NAMALWA (cell line): ENCODE measurements at regions not wholly inside any gene's neighbourhood (a gene's known extent, or its start where the extent isn't known, plus 50 kb on each side); places are given as distances from the start of the nearest gene placed in this dataset.

Source experiments
- DNase-seq: peaks from one replicate; pipeline ENCODE4 v3.0.0-alpha.2; 2015; ENCODE audit warnings: low spot score

- DNase-seq, result no peak
Measured at GRCh38 chr4:136927172-136927571, 605.1 kb downstream of the PCDH18 start.

GRCh38 chr4:136925203-136925602 is 607.1 kb downstream of the PCDH18 start:
- DNase-seq, result no peak

DNA sequence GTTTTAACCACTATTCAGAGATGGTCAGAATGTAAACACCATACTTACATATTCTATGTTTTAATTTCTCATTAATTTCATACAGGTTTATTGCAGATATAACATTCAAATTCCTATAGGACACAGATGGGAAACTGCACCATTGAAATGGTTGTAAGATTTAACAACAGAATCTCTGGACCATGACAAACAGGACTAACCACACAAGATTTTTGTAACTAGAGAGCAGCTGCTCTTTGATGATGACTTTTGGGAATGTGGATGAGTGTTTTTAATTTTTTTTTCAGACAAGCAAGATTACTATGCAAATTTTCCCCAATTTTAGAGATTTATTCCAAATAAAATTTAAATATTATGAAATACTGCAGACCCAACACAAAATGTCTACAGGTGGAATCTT is 610.2 kb downstream of the PCDH18 start:
- no peak for DNase-seq

DNA sequence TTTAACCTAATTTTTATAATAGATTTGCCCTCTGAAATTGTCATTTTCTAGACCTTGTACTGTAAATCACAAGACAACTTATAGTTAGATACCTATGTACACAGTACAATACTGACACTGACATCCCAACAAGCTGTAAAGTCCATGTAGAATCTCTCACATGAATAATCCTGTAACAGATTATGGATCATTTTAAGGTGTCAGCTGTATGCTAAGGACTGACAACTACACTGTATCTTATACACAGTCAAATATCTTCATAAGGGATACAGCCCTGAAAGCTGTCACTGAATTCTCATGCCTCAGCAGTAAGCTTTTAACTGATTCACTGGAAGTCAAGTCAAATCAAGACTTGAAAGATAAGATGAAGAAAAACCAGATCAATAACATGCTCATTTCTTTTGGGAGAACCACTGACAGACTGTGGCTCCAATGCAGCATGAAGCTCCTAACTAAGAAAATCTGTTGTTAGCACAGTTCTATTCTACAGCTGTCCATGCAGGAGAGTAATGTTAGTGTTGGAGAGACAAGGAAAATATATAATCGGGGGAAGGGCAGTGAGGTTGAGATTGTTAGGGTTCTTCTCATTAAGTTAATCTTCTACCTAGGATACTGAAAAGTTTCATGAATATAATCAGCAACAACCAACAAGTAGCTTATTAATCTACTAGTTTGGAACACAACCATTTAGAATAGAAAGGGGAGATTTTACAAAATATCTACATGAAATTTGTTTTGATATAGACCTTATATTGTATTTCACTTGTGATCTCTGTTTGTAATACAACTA is 612.0 kb downstream of the PCDH18 start:
- DNase-seq, result no peak

DNA sequence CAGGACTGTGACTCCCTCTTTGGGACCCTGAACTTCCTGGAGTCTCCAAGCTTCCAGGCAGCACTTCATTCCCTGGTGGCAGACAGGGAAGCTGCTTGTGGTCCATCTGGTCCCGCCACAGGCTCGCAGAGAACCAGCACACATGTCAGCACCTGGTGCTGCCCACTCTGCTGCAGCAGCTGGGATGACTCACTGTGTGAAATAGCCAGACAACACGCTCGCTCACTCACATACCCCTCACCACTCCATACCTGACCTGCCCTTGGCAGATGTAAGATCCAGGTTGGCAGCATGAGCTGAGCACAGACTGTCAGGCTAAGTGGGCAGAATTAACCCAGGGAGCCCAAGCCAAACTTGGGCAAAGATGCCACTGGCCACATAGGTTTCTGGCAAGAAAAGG is 613.5 kb downstream of the PCDH18 start:
- no peak for DNase-seq

- no peak for DNase-seq
Measured at GRCh38 chr4:136917312-136918110, 614.8 kb downstream of the PCDH18 start.

GRCh38 chr4:136909626-136910025 is 622.7 kb downstream of the PCDH18 start:
- DNase-seq, result no peak

DNA sequence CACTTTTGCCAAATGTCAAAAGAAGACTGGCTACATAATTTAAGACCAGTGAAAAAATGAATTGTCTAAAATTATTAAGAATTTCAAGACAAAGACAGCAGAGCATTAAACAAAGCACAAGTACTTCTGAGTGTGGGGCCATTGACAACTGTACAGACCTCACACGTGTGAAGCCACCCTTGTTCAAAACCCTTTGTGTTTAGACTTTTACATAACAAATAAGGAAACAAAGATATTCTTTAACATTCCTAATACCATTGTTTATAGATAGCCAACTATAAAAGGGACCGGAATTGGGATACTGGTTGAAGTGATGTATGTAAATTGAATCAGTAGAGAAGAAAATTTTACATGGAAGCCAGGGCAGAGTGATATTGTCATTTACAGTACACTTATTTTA is 624.2 kb downstream of the PCDH18 start:
- no peak for DNase-seq

DNA sequence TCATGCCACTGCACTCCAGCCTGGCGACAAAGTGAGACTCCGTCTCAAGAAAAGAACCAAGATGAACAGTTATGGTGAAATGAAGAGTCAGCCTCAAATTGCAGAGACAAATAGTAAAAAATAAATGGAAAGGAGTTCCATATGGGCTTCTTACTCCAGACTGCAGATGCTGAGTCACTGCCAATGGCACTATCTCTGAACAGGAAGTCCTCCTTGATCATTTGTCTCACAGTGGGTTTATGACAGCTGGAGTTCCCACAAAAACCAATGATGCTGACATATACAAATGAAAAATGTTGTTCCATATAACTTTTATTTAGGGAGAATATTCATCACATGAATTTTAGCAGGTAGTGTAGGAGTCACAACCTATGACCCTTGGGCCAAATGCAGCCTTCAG is 631.6 kb downstream of the PCDH18 start:
- DNase-seq, result no peak

GRCh38 chr4:136898590-136899248 is 633.6 kb downstream of the PCDH18 start:
- DNase-seq, result no peak

DNA sequence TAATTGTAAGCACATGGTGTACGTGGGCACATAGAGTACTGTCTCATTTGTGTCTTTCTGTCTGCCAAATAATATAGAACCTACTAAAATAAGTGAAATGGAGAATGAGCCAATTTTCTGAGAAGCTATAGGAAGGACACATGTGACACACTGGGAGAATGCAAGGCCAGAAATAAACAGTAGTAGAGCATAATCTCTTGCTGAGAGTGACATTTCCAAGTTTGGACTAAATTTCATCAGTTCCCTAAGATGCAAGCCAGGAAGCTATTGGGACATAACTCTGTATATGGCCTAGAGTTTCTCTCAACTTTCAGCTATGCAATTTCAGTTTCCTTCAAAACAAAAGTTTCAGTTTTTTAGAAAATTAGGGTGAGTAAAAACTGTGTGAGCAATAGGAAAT is 638.7 kb downstream of the PCDH18 start:
- no peak for DNase-seq

- no peak for DNase-seq
Measured at GRCh38 chr4:136881666-136882065, 650.6 kb downstream of the PCDH18 start.

DNA sequence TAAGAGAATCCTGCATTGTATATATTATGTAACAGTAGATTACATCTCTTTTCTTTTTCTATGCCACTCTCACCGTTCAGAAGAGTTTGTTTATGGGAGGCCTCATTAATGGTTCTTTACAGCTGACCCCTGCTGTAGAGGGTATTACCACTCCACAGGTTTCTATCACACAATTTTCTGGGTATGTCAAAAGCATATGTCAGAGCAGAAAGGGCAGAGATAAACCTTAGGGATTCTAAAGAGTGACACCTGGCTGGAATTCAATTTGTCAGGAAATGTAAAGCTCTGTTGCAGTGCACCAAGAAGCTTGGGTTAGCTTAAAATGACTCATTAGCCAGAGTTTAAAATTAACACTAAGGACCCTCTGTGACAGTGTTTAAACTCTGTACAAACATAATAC is 658.7 kb downstream of the PCDH18 start:
- DNase-seq, result no peak

DNA sequence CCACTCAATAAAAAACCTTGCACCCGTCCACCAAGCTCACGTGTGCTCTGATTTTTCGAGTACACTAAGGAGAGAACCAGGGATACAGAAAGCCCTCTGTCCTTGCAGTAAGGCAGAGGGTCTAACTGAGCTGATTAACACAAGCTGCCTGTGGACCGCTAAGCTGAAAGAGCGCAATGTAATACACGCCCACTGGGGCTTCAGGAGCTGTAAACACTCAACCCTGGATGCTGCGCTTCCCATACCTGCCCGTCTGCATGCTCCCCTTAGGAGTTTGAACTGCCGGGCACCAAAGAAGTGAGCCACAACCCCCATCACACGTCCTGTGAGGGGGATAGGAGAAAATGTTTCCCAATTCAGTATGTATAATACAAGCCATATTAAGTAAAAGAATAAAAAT is 664.8 kb downstream of the PCDH18 start:
- no peak for DNase-seq

GRCh38 chr4:136865526-136865925 is 666.8 kb downstream of the PCDH18 start:
- no peak for DNase-seq

DNA sequence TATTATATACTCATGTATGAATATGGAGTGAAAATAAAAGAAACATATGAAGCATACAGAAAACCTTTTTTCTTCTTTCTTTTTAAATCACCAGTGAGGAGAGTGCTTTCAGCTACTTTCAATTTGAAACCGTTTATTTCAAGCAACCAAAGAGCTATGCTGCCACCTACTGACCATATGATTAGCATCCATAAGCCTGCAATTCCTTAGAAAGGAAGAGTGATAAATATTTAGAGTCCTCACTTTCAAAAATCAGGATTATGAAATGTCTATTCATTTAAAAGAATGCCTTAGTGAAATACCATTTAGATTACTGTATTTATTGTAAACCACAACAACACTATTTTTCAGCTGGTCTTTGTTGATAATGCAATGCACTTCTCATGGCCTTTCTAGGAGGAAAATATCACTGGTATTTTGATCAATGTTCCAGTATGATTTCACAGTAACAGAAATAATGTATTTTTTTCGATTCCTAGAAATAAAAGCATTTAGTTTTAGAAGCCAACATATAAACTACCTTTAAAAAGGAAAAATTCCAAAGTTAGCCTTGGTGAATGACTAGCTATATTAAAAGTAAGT is 667.6 kb downstream of the PCDH18 start:
- peak; percentile 73 for DNase-seq

DNA sequence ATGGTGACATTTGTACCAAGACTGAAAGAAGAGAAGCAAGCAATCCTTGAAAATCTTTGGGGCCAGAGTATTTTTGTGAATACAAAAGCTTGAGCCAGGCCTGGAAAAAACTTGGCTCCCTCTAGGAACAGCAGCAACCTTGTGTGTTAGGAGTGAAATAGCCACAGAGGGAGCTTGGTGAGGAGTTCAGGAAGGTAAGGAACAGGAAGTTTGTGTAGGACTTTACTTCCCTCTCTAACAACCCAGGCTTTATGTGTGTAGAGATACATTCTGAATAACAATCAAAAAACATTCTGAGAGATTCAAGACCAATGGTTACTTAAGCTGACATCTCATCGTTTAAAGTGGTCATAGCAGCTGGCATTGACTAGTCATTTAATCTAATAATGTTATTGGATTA is 668.5 kb downstream of the PCDH18 start:
- DNase-seq, result no peak

DNA sequence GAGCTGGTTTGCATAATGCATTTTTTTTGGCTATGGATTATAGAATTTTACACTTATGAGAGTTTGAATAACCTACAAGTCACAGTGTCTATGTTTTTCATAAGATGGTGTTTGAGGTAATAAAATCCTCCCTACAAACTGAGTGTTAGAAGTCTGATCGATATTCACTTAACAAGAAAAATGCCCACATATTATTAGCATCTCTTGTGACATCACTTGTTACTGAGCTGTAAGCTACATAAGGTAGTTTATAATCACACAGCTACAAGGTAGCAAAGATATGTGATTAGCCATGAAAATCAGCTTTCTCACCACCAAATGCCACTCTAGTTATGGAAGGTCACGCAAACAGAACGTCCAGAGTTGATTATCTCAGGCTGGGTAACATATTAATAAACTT is 669.6 kb downstream of the PCDH18 start:
- DNase-seq, result no peak

- DNase-seq, result no peak
Measured at GRCh38 chr4:136861091-136861490, 671.2 kb downstream of the PCDH18 start.

GRCh38 chr4:136858903-136859302 is 673.4 kb downstream of the PCDH18 start:
- no peak for DNase-seq

DNA sequence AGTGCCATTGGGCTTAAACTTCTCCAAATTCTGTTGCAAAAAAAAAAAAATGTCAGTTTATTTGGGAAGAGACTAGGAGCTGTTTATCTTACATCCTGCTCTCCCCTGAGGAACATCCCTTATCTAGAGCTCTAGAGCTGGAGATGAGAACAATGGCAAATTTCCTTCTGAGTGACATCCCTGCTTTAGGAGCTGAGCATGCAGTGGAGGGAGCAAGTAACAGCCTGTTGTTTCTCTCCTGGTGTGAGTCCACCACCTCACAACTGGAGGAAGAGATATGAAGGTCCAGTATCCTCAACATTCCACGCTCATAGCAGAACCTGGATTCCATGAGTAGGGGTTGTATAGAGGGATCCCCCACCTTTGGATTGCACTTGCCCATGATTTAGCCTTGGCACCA is 676.4 kb downstream of the PCDH18 start:
- DNase-seq, result no peak

DNA sequence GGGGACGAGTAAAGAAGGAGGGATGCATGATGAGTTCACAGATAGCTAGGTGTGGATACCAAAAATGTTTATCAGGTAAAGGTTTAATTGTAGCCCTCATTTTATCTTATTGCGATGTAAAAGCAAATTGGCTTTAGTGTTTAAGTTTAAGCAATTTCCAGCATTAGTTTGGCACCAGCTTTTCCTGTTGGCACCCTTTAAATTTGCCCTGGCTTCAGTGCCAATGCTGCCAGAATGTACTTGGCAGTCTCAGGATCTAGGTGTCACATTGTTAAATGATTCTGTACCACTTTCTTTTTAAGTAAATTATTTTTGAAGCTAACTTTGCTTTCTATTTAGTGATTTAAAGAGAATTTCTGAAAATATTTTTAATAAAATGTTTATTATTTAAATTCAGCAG is 681.8 kb downstream of the PCDH18 start:
- no peak for DNase-seq
